ENCODE measurements at regions not wholly inside any gene's neighbourhood (a gene's known extent, or its start where the extent isn't known, plus 50 kb on each side); places are given as distances from the start of the nearest gene placed in this dataset.

DNA sequence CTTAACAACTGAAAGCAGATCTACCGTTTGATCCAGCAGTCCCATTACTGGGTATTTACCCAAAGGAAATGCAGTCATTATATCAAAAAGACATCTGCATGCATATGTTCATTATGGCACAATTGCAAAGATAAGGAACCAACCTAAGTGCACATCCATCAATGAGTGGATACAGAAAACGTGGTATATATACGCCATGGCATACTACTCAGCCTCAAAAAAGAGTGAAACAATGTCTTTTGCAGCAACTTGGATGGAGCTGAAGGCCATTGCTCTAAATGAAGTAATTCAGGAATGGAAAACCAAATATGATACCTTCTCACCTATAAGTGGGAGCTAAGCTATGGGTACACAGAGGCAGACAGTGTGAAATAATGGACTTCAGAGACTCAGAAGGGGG lies 169.3 kb downstream of the ZBTB18 start:
- H3K4me2 ChIP-seq (ENCODE audit: low read length) = no peak overlapping the region
- no peaks in the 10 kb centered on the region for H3K27me3 ChIP-seq (ENCODE audit: control insufficient read depth, insufficient read depth, low read length)
- H3K36me3 ChIP-seq (ENCODE audit: control insufficient read depth, insufficient read depth, low read length) = no peaks in the 10 kb centered on the region
- TF ChIP-seq, protein P1, sequence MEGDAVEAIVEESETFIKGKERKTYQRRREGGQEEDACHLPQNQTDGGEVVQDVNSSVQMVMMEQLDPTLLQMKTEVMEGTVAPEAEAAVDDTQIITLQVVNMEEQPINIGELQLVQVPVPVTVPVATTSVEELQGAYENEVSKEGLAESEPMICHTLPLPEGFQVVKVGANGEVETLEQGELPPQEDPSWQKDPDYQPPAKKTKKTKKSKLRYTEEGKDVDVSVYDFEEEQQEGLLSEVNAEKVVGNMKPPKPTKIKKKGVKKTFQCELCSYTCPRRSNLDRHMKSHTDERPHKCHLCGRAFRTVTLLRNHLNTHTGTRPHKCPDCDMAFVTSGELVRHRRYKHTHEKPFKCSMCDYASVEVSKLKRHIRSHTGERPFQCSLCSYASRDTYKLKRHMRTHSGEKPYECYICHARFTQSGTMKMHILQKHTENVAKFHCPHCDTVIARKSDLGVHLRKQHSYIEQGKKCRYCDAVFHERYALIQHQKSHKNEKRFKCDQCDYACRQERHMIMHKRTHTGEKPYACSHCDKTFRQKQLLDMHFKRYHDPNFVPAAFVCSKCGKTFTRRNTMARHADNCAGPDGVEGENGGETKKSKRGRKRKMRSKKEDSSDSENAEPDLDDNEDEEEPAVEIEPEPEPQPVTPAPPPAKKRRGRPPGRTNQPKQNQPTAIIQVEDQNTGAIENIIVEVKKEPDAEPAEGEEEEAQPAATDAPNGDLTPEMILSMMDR (IDR thresholded peaks at IDR 0.05) = no peak
- H3K9me3 ChIP-seq (ENCODE audit: control insufficient read depth, low read length) = no peaks in the 10 kb centered on the region
- no peaks in the 10 kb centered on the region for H3K4me1 ChIP-seq
- no peaks in the 10 kb centered on the region for H3K79me2 ChIP-seq
- H3K27ac ChIP-seq = no peak overlapping the region
- no peak overlapping the region for H2AFZ ChIP-seq
- H3K4me3 ChIP-seq (ENCODE audit: low read depth, low read length) = no peak overlapping the region
- no peak overlapping the region for H3K9ac ChIP-seq

DNA sequence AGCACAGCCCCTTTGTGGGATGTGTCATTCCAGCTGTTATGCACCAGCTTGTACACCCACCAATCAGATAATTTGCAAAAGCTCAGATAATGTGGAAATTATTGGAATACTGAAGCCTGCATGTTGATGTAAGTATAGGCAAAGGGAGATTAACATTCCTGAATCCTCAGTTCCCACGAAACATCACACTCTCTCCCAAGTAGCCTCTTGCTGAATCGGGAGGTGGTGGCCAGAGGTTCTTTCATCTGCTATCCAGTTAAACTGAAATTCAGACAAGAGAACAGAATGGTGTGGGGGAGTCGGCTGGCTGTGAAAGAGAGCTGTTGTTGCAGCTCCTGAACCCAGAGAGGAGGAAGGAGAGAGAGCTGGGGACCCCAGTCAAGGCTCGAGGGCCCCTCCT lies 170.9 kb downstream of the ZBTB18 start:
- H3K27ac ChIP-seq = no peak overlapping the region
- no peak overlapping the region for H3K9ac ChIP-seq
- H3K36me3 ChIP-seq (ENCODE audit: control insufficient read depth, insufficient read depth, low read length) = no peaks in the 10 kb centered on the region
- H3K27me3 ChIP-seq (ENCODE audit: control insufficient read depth, insufficient read depth, low read length) = no peaks in the 10 kb centered on the region
- no peaks in the 10 kb centered on the region for H3K4me1 ChIP-seq
- H3K4me2 ChIP-seq (ENCODE audit: low read length) = no peak overlapping the region
- H3K4me3 ChIP-seq (ENCODE audit: low read depth, low read length) = no peak overlapping the region
- H2AFZ ChIP-seq = no peak overlapping the region
- no peaks in the 10 kb centered on the region for H3K9me3 ChIP-seq (ENCODE audit: control insufficient read depth, low read length)
- TF ChIP-seq, protein P1 (IDR thresholded peaks at IDR 0.05) = no peak
- H3K79me2 ChIP-seq = no peaks in the 10 kb centered on the region

DNA sequence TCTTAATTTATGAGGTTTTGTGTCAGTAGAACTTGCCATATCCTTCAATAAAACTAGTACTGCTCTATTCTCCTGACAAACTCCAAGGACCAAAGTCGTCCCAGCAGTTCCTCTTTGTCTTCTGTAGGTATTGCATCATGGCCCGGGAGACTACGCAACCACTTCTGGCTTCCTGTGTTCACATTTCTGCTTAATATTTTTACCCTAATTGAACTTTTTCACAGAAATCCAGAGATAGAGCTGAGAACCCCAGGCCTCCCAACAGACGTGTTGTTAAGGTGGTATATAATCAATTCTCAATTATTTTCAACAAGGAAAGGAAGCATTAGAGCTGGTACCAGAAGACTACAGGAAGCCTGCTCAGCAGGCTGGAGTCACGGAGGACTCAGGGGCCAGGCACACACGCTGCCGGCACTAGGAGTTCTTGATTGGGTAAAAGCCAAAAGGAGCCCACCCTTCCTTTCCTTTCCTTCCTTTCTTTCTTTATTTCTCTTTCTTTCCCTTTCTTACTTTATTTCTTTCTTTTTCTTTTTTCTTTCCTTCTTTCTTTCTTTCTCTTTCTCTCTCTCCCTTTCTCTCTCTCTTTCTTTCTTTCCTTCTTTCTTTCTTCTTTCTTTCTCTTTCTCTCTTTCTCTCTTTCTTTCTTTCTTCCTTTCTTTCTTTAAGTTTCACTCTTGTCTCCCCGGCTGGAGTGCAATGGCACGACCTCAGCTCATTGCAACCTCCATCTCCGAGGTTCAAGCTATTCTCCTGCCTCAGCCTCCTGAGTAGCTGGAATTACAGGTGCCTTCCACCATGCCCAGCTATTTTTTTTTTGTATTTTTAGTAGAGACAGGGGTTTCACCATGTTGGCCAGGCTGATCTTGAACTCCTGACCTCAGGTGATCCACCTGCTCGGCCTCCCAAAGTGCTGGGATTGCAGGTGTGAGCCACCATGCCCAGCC lies 173.7 kb downstream of the ZBTB18 start:
- no peak overlapping the region for H3K4me3 ChIP-seq (ENCODE audit: low read depth, low read length)
- no peak overlapping the region for H2AFZ ChIP-seq
- no peaks in the 10 kb centered on the region for H3K9me3 ChIP-seq (ENCODE audit: control insufficient read depth, low read length)
- H3K36me3 ChIP-seq (ENCODE audit: control insufficient read depth, insufficient read depth, low read length) = no peaks in the 10 kb centered on the region
- H3K27ac ChIP-seq = no peak overlapping the region
- TF ChIP-seq, protein P1 (IDR thresholded peaks at IDR 0.05) = no peak
- no peak overlapping the region for H3K4me2 ChIP-seq (ENCODE audit: low read length)
- no peaks in the 10 kb centered on the region for H3K79me2 ChIP-seq
- no peaks in the 10 kb centered on the region for H3K27me3 ChIP-seq (ENCODE audit: control insufficient read depth, insufficient read depth, low read length)
- H3K9ac ChIP-seq = no peak overlapping the region
- H3K4me1 ChIP-seq = no peaks in the 10 kb centered on the region

DNA sequence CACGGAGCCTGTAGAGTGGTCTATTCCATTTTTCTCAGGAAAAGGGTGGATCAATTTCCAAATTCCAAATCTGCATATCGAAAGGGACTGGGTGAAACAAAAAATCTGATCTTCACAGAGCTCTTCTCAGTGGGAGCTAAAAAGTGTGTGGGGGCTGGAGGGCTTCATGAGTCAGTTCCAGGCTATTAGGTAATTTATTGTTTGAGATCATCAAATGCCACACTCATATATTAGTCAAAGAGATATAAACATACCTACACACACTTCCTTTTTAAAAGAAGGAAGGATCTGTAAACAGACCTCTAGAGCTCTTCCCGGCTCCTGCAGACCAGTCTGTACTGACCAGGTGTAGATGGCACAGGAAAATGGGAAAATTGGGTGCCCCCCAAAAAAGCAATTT lies 175.4 kb downstream of the ZBTB18 start:
- no peaks in the 10 kb centered on the region for H3K36me3 ChIP-seq (ENCODE audit: control insufficient read depth, insufficient read depth, low read length)
- H2AFZ ChIP-seq = no peak overlapping the region
- H3K9ac ChIP-seq = no peak overlapping the region
- H3K27me3 ChIP-seq (ENCODE audit: control insufficient read depth, insufficient read depth, low read length) = no peaks in the 10 kb centered on the region
- H3K27ac ChIP-seq = no peak overlapping the region
- no peaks in the 10 kb centered on the region for H3K4me1 ChIP-seq
- TF ChIP-seq, protein P1 (IDR thresholded peaks at IDR 0.05) = no peak
- H3K4me2 ChIP-seq (ENCODE audit: low read length) = no peak overlapping the region
- no peaks in the 10 kb centered on the region for H3K79me2 ChIP-seq
- H3K4me3 ChIP-seq (ENCODE audit: low read depth, low read length) = no peak overlapping the region
- H3K9me3 ChIP-seq (ENCODE audit: control insufficient read depth, low read length) = no peaks in the 10 kb centered on the region

DNA sequence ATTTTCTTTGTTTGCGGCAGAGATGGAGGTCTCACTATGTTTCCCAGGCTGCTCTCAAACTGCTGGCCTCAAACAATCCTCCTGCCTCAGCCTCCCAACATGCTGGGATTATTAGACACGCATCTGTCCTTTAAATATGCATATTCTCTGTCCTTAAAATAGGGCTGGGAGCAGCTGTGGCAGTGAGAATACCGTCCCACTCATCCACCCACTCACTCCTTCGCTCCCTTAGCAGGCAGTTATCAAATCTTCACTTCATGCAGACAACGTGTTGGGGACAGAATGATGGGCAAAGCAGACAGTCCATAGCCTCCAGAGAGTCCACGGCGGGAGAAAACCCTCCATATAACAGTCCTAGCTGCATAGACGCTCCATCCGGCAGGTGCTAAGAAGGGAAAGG lies 179.4 kb downstream of the ZBTB18 start:
- Histone ChIP-seq H3K4me2 (ENCODE audit: low read length) (no peak overlapping the region), H2AFZ (no peak overlapping the region), H3K27me3 (ENCODE audit: control insufficient read depth, insufficient read depth, low read length) (no peaks in the 10 kb centered on the region), H3K4me3 (ENCODE audit: low read depth, low read length) (no peak overlapping the region), H3K4me1 (no peaks in the 10 kb centered on the region), H3K9ac (no peak overlapping the region), H3K9me3 (ENCODE audit: control insufficient read depth, low read length) (no peaks in the 10 kb centered on the region), H3K36me3 (ENCODE audit: control insufficient read depth, insufficient read depth, low read length) (no peaks in the 10 kb centered on the region), H3K27ac (no peak overlapping the region), H3K79me2 (no peaks in the 10 kb centered on the region)
- TF ChIP-seq, protein P1 (IDR thresholded peaks at IDR 0.05) = no peak
